WTC11 (cell line): ENCODE measurements at regions not wholly inside any gene's neighbourhood (a gene's known extent, or its start where the extent isn't known, plus 50 kb on each side); places are given as distances from the start of the nearest gene placed in this dataset.

Experiments
- ATAC-seq: fragments of 200-7000 bp; cut with Tn5 transposase; 2 replicates; pipeline ENCODE4 v1.10.0; 2021; ENCODE audit warnings: mild to moderate bottlenecking, moderate library complexity
- CTCF ChIA-PET: fragments of 300-600 bp; sonication (Branson Sonifier 250); formaldehyde crosslinking; loops from one replicate; lab custom pipeline; 2021; ENCODE audit warnings: antibody characterized with exemption; lab: Charles Lee
- POLR2A ChIA-PET: fragments of 350-600 bp; sonication (Branson Sonifier 250); formaldehyde crosslinking; loops from one replicate; lab custom pipeline; 2021; ENCODE audit warnings: antibody characterized with exemption; lab: Charles Lee
- DNase-seq: peaks from one replicate; pipeline ENCODE4 v3.0.0; 2021; ENCODE audit warnings: low spot score
- H3K27ac Mint-ChIP-seq: 2 replicates; pipeline ENCODE4 v1.8.0; 2021; ENCODE audit warnings: mixed read lengths
- H3K27me3 Mint-ChIP-seq: 2 replicates; pipeline ENCODE4 v1.8.0; 2021; ENCODE audit warnings: low read depth, mild to moderate bottlenecking, moderate library complexity, mixed read lengths
- H3K36me3 Mint-ChIP-seq: 2 replicates; pipeline ENCODE4 v1.8.0; 2021; ENCODE audit warnings: mixed read lengths
- H3K4me1 Mint-ChIP-seq: 2 replicates; pipeline ENCODE4 v1.8.0; 2022; ENCODE audit warnings: mixed read lengths
- H3K4me3 Mint-ChIP-seq: 2 replicates; pipeline ENCODE4 v1.8.0; 2021; ENCODE audit warnings: mild to moderate bottlenecking, moderate library complexity, mixed read lengths
- H3K9me3 Mint-ChIP-seq: 2 replicates; pipeline ENCODE4 v1.8.0; 2021; ENCODE audit warnings: mixed read lengths
- CREM ChIP-seq: sonication (generic); formaldehyde crosslinking; IDR thresholded peaks from 2 replicates; pipeline ENCODE4 v1.8.1; 2022; ENCODE audit warnings: mild to moderate bottlenecking, missing genetic modification reagents, moderate library complexity
- FOXJ3 ChIP-seq: sonication (generic); formaldehyde crosslinking; IDR thresholded peaks from 2 replicates; pipeline ENCODE4 v1.9.0; 2021; ENCODE audit warnings: missing genetic modification reagents, mild to moderate bottlenecking, borderline replicate concordance
- FOXK1 ChIP-seq: sonication (generic); formaldehyde crosslinking; IDR thresholded peaks from 2 replicates; pipeline ENCODE4 v1.8.0; 2022; ENCODE audit warnings: mild to moderate bottlenecking, moderate library complexity, missing genetic modification reagents
- JAZF1 ChIP-seq: fragments of 250-450 bp; sonication (Bioruptor Pico); IDR thresholded peaks from 2 replicates; pipeline ENCODE4 v1.9.0; 2021; ENCODE audit warnings: moderate library complexity, mild to moderate bottlenecking, inconsistent platforms
- JUN ChIP-seq: sonication (generic); formaldehyde crosslinking; IDR thresholded peaks from 2 replicates; pipeline ENCODE4 v1.8.0; 2023; ENCODE audit warnings: mild to moderate bottlenecking, missing genetic modification reagents
- KAT7 ChIP-seq: sonication (generic); formaldehyde crosslinking; IDR thresholded peaks from 2 replicates; pipeline ENCODE4 v1.8.1; 2023; ENCODE audit warnings: missing genetic modification reagents, mild to moderate bottlenecking, borderline replicate concordance
- RELA ChIP-seq: sonication (generic); formaldehyde crosslinking; IDR thresholded peaks from 2 replicates; pipeline ENCODE4 v1.8.1; 2022; ENCODE audit warnings: missing genetic modification reagents, mild to moderate bottlenecking, borderline replicate concordance
- SP1 ChIP-seq: sonication (generic); formaldehyde crosslinking; conservative IDR thresholded peaks from 2 replicates; pipeline ENCODE4 v1.8.1; 2022; ENCODE audit warnings: missing genetic modification reagents
- TEAD4 ChIP-seq: sonication (generic); formaldehyde crosslinking; IDR thresholded peaks from 2 replicates; pipeline ENCODE4 v1.8.0; 2022; ENCODE audit warnings: mild to moderate bottlenecking, missing genetic modification reagents
- TP53 ChIP-seq: sonication (generic); formaldehyde crosslinking; IDR thresholded peaks from 2 replicates; pipeline ENCODE4 v1.8.1; 2023; ENCODE audit warnings: mild to moderate bottlenecking, missing genetic modification reagents
- ZBTB21 ChIP-seq: sonication (generic); formaldehyde crosslinking; IDR thresholded peaks from 2 replicates; pipeline ENCODE4 v1.8.1; 2023; ENCODE audit warnings: mild to moderate bottlenecking, missing genetic modification reagents, borderline replicate concordance
- ZNF121 ChIP-seq: sonication (generic); formaldehyde crosslinking; IDR thresholded peaks from 2 replicates; pipeline ENCODE4 v1.8.0; 2023; ENCODE audit warnings: missing genetic modification reagents
- ZNF219 ChIP-seq: sonication (generic); formaldehyde crosslinking; IDR thresholded peaks from 2 replicates; pipeline ENCODE4 v1.8.0; 2023; ENCODE audit warnings: missing genetic modification reagents, mild to moderate bottlenecking, borderline replicate concordance
- TF ChIP-seq, protein P1 (sequence below): sonication (generic); formaldehyde crosslinking; IDR thresholded peaks from 2 replicates; pipeline ENCODE4 v1.8.0; 2023; ENCODE audit warnings: missing genetic modification reagents, mild to moderate bottlenecking, borderline replicate concordance
- TF ChIP-seq, protein P2 (sequence below): sonication (generic); formaldehyde crosslinking; IDR thresholded peaks from 2 replicates; pipeline ENCODE4 v1.8.1; 2023; ENCODE audit warnings: mild to moderate bottlenecking, missing genetic modification reagents
- TF ChIP-seq, protein P3 (sequence below): sonication (generic); formaldehyde crosslinking; IDR thresholded peaks from 2 replicates; pipeline ENCODE4 v1.8.1; 2023; ENCODE audit warnings: mild to moderate bottlenecking, missing genetic modification reagents, moderate library complexity
- TF ChIP-seq, protein P4 (sequence below): fragments of 250-450 bp; sonication (Bioruptor Pico); IDR thresholded peaks from 2 replicates; pipeline ENCODE4 v1.8.0; 2021; ENCODE audit warnings: mild to moderate bottlenecking
- TF ChIP-seq, protein P5 (sequence below): fragments of 250-450 bp; sonication (Bioruptor Pico); IDR thresholded peaks from 2 replicates; pipeline ENCODE4 v1.9.0; 2021; ENCODE audit warnings: moderate library complexity, mild to moderate bottlenecking, inconsistent platforms, borderline replicate concordance
- TF ChIP-seq, protein P6 (sequence below): fragments of 250-450 bp; sonication (Bioruptor Pico); IDR thresholded peaks from 2 replicates; pipeline ENCODE4 v1.9.0; 2021; ENCODE audit warnings: mild to moderate bottlenecking
- TF ChIP-seq, protein P7 (sequence below): sonication (generic); formaldehyde crosslinking; conservative IDR thresholded peaks from 2 replicates; pipeline ENCODE4 v1.8.1; 2022; ENCODE audit warnings: mild to moderate bottlenecking, missing genetic modification reagents

DNA sequence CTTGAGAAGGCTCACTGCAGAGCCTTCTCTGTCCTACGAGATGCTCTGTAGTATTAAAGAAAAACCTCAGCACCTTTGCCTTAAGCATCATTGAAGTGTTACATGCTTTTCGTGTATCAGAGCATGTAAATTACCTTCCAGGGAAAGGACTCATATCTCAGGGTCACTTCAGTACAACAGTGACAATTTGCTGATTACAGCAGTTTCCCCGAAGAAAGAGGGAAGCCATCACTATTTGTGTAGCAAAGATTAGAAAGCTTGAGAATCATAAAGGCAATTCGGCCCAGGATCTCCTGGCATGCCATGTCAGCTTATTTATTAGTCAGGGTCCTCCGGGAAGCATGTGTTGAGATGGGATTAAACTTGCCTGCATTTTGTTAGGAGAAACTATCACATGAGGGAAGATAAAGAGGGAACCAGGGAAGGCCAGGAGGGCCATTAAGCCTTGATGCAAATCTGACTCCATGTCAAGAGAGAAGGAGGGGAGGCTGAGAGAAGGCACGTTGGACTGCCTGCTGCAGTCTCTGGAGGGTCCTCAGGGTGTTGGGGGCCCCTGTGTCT is 55.2 kb upstream of the KCNJ6 start (continued):
- TF ChIP-seq ZBTB21 (CRISPR knock-in tag) (no peak), FOXK1 (CRISPR knock-in tag) (no peak), ZNF219 (CRISPR knock-in tag) (no peak)
- TF ChIP-seq, protein P1, sequence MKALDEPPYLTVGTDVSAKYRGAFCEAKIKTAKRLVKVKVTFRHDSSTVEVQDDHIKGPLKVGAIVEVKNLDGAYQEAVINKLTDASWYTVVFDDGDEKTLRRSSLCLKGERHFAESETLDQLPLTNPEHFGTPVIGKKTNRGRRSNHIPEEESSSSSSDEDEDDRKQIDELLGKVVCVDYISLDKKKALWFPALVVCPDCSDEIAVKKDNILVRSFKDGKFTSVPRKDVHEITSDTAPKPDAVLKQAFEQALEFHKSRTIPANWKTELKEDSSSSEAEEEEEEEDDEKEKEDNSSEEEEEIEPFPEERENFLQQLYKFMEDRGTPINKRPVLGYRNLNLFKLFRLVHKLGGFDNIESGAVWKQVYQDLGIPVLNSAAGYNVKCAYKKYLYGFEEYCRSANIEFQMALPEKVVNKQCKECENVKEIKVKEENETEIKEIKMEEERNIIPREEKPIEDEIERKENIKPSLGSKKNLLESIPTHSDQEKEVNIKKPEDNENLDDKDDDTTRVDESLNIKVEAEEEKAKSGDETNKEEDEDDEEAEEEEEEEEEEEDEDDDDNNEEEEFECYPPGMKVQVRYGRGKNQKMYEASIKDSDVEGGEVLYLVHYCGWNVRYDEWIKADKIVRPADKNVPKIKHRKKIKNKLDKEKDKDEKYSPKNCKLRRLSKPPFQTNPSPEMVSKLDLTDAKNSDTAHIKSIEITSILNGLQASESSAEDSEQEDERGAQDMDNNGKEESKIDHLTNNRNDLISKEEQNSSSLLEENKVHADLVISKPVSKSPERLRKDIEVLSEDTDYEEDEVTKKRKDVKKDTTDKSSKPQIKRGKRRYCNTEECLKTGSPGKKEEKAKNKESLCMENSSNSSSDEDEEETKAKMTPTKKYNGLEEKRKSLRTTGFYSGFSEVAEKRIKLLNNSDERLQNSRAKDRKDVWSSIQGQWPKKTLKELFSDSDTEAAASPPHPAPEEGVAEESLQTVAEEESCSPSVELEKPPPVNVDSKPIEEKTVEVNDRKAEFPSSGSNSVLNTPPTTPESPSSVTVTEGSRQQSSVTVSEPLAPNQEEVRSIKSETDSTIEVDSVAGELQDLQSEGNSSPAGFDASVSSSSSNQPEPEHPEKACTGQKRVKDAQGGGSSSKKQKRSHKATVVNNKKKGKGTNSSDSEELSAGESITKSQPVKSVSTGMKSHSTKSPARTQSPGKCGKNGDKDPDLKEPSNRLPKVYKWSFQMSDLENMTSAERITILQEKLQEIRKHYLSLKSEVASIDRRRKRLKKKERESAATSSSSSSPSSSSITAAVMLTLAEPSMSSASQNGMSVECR (CRISPR knock-in tag), result no peak
- TF ChIP-seq, protein P2, sequence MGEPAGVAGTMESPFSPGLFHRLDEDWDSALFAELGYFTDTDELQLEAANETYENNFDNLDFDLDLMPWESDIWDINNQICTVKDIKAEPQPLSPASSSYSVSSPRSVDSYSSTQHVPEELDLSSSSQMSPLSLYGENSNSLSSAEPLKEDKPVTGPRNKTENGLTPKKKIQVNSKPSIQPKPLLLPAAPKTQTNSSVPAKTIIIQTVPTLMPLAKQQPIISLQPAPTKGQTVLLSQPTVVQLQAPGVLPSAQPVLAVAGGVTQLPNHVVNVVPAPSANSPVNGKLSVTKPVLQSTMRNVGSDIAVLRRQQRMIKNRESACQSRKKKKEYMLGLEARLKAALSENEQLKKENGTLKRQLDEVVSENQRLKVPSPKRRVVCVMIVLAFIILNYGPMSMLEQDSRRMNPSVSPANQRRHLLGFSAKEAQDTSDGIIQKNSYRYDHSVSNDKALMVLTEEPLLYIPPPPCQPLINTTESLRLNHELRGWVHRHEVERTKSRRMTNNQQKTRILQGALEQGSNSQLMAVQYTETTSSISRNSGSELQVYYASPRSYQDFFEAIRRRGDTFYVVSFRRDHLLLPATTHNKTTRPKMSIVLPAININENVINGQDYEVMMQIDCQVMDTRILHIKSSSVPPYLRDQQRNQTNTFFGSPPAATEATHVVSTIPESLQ, result no peak
- TF ChIP-seq, protein P3, sequence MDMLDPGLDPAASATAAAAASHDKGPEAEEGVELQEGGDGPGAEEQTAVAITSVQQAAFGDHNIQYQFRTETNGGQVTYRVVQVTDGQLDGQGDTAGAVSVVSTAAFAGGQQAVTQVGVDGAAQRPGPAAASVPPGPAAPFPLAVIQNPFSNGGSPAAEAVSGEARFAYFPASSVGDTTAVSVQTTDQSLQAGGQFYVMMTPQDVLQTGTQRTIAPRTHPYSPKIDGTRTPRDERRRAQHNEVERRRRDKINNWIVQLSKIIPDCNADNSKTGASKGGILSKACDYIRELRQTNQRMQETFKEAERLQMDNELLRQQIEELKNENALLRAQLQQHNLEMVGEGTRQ (CRISPR knock-in tag), result no peak

DNA sequence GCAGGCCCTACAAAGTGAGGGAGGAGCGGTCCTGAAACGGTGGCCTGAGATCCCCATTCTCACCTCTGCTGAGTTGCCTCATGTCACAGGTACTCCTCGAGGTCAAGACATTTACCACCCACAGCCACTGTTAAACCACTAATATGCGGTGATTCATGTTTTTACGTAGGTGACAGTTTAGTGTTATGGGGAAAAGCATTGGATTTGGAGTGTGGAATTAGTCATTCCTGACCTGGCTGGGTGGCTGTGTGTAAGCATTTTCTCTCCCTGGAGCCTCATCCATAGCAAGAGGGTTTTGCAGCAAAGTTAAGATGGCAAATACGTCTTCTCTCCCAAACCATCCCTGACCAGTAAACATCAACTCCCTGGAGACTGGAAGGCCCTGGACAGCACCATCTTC is 57.8 kb upstream of the KCNJ6 start:
- Mint-ChIP-seq H3K4me1 (peaks cover 13% of the 10 kb centered on the region), H3K36me3 (no peaks in the 10 kb centered on the region), H3K9me3 (no peaks in the 10 kb centered on the region), H3K27ac (no peak overlapping the region), H3K4me3 (no peak overlapping the region), H3K27me3 (no peaks in the 10 kb centered on the region)
- POLR2A ChIA-PET, result no interaction called here
- no peak for DNase-seq
- TF ChIP-seq ZNF121 (CRISPR knock-in tag), result no peak
- no peak for TF ChIP-seq JAZF1 (CRISPR knock-in tag)
- no peak for TF ChIP-seq FOXJ3
- TF ChIP-seq JUN (CRISPR knock-in tag), result no peak
- TF ChIP-seq, protein P4, sequence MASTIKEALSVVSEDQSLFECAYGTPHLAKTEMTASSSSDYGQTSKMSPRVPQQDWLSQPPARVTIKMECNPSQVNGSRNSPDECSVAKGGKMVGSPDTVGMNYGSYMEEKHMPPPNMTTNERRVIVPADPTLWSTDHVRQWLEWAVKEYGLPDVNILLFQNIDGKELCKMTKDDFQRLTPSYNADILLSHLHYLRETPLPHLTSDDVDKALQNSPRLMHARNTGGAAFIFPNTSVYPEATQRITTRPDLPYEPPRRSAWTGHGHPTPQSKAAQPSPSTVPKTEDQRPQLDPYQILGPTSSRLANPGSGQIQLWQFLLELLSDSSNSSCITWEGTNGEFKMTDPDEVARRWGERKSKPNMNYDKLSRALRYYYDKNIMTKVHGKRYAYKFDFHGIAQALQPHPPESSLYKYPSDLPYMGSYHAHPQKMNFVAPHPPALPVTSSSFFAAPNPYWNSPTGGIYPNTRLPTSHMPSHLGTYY, result no peak
- TF ChIP-seq, protein P5, sequence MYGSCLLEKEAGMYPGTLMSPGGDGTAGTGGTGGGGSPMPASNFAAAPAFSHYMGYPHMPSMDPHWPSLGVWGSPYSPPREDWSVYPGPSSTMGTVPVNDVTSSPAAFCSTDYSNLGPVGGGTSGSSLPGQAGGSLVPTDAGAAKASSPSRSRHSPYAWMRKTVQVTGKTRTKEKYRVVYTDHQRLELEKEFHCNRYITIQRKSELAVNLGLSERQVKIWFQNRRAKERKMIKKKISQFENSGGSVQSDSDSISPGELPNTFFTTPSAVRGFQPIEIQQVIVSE (CRISPR knock-in tag), result no peak
- TF ChIP-seq CREM (CRISPR knock-in tag), result no peak
- TF ChIP-seq SP1 (CRISPR knock-in tag), result no peak
- no peak for TF ChIP-seq KAT7 (CRISPR knock-in tag)
- TF ChIP-seq, protein P6, sequence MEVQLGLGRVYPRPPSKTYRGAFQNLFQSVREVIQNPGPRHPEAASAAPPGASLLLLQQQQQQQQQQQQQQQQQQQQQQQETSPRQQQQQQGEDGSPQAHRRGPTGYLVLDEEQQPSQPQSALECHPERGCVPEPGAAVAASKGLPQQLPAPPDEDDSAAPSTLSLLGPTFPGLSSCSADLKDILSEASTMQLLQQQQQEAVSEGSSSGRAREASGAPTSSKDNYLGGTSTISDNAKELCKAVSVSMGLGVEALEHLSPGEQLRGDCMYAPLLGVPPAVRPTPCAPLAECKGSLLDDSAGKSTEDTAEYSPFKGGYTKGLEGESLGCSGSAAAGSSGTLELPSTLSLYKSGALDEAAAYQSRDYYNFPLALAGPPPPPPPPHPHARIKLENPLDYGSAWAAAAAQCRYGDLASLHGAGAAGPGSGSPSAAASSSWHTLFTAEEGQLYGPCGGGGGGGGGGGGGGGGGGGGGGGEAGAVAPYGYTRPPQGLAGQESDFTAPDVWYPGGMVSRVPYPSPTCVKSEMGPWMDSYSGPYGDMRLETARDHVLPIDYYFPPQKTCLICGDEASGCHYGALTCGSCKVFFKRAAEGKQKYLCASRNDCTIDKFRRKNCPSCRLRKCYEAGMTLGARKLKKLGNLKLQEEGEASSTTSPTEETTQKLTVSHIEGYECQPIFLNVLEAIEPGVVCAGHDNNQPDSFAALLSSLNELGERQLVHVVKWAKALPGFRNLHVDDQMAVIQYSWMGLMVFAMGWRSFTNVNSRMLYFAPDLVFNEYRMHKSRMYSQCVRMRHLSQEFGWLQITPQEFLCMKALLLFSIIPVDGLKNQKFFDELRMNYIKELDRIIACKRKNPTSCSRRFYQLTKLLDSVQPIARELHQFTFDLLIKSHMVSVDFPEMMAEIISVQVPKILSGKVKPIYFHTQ (CRISPR knock-in tag), result no peak
- no peak for TF ChIP-seq TEAD4 (CRISPR knock-in tag)
- TF ChIP-seq, protein P7, sequence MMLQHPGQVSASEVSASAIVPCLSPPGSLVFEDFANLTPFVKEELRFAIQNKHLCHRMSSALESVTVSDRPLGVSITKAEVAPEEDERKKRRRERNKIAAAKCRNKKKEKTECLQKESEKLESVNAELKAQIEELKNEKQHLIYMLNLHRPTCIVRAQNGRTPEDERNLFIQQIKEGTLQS (CRISPR knock-in tag), result no peak
- TF ChIP-seq RELA (CRISPR knock-in tag), result no peak
- TF ChIP-seq TP53, result no peak
- CTCF ChIA-PET, result no interaction called here
- no peak for ATAC-seq
